Ovary (tissue), 3 donors: ENCODE measurements at regions not wholly inside any gene's neighbourhood (a gene's known extent, or its start where the extent isn't known, plus 50 kb on each side); places are given as distances from the start of the nearest gene placed in this dataset.

Experiments used
- CTCF ChIP-seq, 3 donors: fragments of 450-650 bp in 2 of 3; fragments of 200-600 bp in 1 of 3; IDR thresholded peaks; one replicate each; pipeline versions ENCODE4 v1.5.1 to v1.8.0; 2016 to 2022; ENCODE audit warnings: antibody characterized with exemption in 3 of 3, mild to moderate bottlenecking in 1 of 3
- EP300 ChIP-seq: sonication (generic); formaldehyde crosslinking; IDR thresholded peaks from one replicate; pipeline ENCODE4 v1.6.1; 2017; ENCODE audit warnings: antibody characterized with exemption
- donor health status: DM: no; HTN: no; CAD: no.

DNA sequence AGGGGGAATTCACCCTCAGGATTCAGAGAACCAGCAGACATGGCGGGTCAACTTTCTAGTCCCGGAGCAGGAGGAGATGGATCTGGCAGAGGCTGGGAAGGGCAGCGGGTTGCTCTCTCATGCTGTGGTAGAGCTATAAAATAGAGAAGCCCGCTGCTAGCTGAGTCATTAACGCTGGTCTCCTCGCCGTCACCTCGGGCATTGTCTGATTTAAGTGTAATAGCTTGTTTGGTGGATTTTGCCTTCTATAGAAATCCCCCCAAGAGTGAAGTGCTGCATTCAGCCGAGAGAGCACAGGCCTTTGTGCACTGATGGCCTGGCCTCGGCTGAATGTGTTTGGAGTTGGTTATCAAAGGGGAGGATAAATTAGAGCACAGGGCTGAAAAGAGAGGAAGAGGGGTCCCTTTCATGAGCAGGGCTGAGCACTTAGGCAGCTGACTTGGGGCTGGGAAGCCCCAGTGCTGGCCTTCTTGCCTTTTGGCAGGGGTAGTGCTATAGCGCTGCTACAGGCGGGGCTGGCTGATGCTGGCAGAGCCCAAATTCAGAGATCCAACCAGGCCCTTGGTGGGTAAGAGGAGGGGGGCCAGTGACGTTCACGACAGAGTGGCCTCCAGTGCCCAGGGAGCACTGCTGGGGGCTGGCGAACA, 161.1 kb upstream of the CADM1 start:
- TF ChIP-seq CTCF (IDR thresholded peaks at IDR 0.05): no peak
- no peak for TF ChIP-seq EP300
